Panc1 (cell line): ENCODE measurements at regions not wholly inside any gene's neighbourhood (a gene's known extent, or its start where the extent isn't known, plus 50 kb on each side); places are given as distances from the start of the nearest gene placed in this dataset.

Experiments
- ATAC-seq: fragments of 200-7000 bp; cut with Tn5 transposase; 2 replicates; pipeline ENCODE4 v1.9.1; 2020; ENCODE audit warnings: mild to moderate bottlenecking, moderate library complexity
- BruUV-seq: library from RNA; stranded (reverse); fragments of 400-500 nt; replicated peaks from 2 replicates; lab custom pipeline; 2021; lab: Mats Ljungman, UMichigan
- CTCF ChIA-PET: fragments of 300-600 bp; sonication (Branson Sonifier 250); formaldehyde crosslinking; loops from one replicate; lab custom pipeline; 2022; ENCODE audit warnings: antibody characterized with exemption; lab: Charles Lee
- POLR2A ChIA-PET: fragments of 300-600 bp; sonication (Branson Sonifier 250); formaldehyde crosslinking; loops from one replicate; lab custom pipeline; 2022; ENCODE audit warnings: antibody characterized with exemption; lab: Charles Lee
- DNase-seq: peaks from one replicate; pipeline ENCODE4 v3.0.0-alpha.2; 2010; ENCODE audit warnings: low read depth, low spot score
- H3K27ac ChIP-seq: 2 replicates; pipeline ENCODE4 v1.5.1; 2011; ENCODE audit warnings: mild to moderate bottlenecking, low read length, inconsistent platforms
- H3K27me3 ChIP-seq: fragments of 200-500 bp; sonication (Bioruptor generic); 2 replicates; pipeline ENCODE4 v1.6.0; 2014; ENCODE audit warnings: low read length, inconsistent platforms; ENCODE audit not compliant: control insufficient read depth, insufficient read depth
- H3K36me3 ChIP-seq: fragments of 200-500 bp; sonication (Bioruptor generic); 2 replicates; pipeline ENCODE4 v1.5.1; 2014; ENCODE audit warnings: inconsistent platforms, mild to moderate bottlenecking, low read length, moderate library complexity; ENCODE audit not compliant: control insufficient read depth, insufficient read depth
- H3K4me1 ChIP-seq: 2 replicates; pipeline ENCODE4 v1.5.1; 2011; ENCODE audit warnings: inconsistent platforms, mild to moderate bottlenecking, low read length, moderate library complexity; ENCODE audit not compliant: control insufficient read depth, insufficient read depth
- H3K4me3 ChIP-seq, 2 experiments: 2 replicates each; pipeline ENCODE4 v1.5.1; 2011 to 2012; ENCODE audit warnings: low read depth in 2 of 2, low read length in 2 of 2, mild to moderate bottlenecking in 2 of 2, inconsistent platforms in 1 of 2, moderate library complexity in 1 of 2
- H3K9me3 ChIP-seq: fragments of 200-500 bp; sonication (Bioruptor generic); 2 replicates; pipeline ENCODE4 v1.5.1; 2014; ENCODE audit warnings: low read depth, mild to moderate bottlenecking, inconsistent platforms, low read length, moderate library complexity; ENCODE audit not compliant: control insufficient read depth, insufficient read depth
- POLR2AphosphoS5 ChIP-seq: IDR thresholded peaks from 2 replicates; pipeline ENCODE4 v1.6.1; 2012; ENCODE audit warnings: mild to moderate bottlenecking, low read depth, low read length, moderate library complexity
- SIN3A ChIP-seq: IDR thresholded peaks from 2 replicates; pipeline ENCODE4 v1.6.1; 2012; ENCODE audit warnings: low read depth, mild to moderate bottlenecking, low read length, moderate library complexity, borderline replicate concordance; ENCODE audit not compliant: insufficient read depth
- TCF7L2 ChIP-seq: IDR thresholded peaks from 2 replicates; pipeline ENCODE4 v1.6.1; 2011; ENCODE audit warnings: mild to moderate bottlenecking, low read depth, low read length, inconsistent platforms
- in situ Hi-C: cut with HindIII; loops from 2 replicates; pipeline ENCODE4 v1.10.0; 2016; ENCODE audit warnings: low sequenced_read_pairs, low pct_unique_long_range_greater_than_20kb
- intact Hi-C: fragments of 100-400 bp; cut with micrococcal nuclease; formaldehyde crosslinking; loops from one replicate; pipeline ENCODE4 v1.10.0; 2022; ENCODE audit not compliant: unreplicated experiment
- TF ChIP-seq, protein P1 (sequence below), 2 experiments: IDR thresholded peaks; 2 replicates each; pipeline ENCODE4 v1.6.1; 2011 to 2012; ENCODE audit warnings: low read depth in 2 of 2, control low read depth in 1 of 2, low read length in 1 of 2, mild to moderate bottlenecking in 1 of 2, moderate library complexity in 1 of 2; ENCODE audit not compliant: insufficient read depth in 1 of 2
- TF ChIP-seq, protein P2 (sequence below): fragments of 450-650 bp; IDR thresholded peaks from 2 replicates; pipeline ENCODE4 v1.5.1; 2017; ENCODE audit warnings: mild to moderate bottlenecking

DNA sequence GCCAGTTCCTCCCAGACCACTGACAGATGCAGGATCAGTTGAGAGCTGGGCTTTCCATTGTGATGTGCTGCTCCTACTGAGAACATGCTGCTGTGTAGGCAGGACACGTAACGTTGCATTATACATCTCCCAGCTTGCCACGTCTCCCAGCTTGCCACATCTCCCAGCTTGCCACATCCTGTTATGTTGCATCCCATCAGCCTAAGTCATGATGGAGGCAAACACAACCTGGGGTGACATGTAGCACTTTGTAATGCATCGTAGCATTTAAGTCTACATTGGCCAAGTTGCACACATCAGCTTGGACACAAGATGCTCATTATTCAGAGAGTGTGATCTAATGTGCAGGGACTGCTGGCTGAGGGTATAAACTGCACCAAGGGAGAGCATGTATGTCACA, 73.3 kb upstream of the CHCHD3 start:
- H3K27me3 ChIP-seq: no peaks in the 10 kb centered on the region; the same call in 1 of the 2 replicates
- H3K9me3 ChIP-seq: no peaks in the 10 kb centered on the region
- no peak for DNase-seq
- intact Hi-C loops: no loop called here
- in situ Hi-C loops: no loop called here
- H3K36me3 ChIP-seq: no peaks in the 10 kb centered on the region
- CTCF ChIA-PET: no interaction called here
- POLR2A ChIA-PET: no interaction called here
- no peak overlapping the region for H3K27ac ChIP-seq
- no TSS peak for BruUV-seq
- H3K4me3 ChIP-seq: no peak overlapping the region
- no peak for ATAC-seq
- no peak for TF ChIP-seq TCF7L2
- TF ChIP-seq POLR2AphosphoS5: no peak
- TF ChIP-seq, protein P1, sequence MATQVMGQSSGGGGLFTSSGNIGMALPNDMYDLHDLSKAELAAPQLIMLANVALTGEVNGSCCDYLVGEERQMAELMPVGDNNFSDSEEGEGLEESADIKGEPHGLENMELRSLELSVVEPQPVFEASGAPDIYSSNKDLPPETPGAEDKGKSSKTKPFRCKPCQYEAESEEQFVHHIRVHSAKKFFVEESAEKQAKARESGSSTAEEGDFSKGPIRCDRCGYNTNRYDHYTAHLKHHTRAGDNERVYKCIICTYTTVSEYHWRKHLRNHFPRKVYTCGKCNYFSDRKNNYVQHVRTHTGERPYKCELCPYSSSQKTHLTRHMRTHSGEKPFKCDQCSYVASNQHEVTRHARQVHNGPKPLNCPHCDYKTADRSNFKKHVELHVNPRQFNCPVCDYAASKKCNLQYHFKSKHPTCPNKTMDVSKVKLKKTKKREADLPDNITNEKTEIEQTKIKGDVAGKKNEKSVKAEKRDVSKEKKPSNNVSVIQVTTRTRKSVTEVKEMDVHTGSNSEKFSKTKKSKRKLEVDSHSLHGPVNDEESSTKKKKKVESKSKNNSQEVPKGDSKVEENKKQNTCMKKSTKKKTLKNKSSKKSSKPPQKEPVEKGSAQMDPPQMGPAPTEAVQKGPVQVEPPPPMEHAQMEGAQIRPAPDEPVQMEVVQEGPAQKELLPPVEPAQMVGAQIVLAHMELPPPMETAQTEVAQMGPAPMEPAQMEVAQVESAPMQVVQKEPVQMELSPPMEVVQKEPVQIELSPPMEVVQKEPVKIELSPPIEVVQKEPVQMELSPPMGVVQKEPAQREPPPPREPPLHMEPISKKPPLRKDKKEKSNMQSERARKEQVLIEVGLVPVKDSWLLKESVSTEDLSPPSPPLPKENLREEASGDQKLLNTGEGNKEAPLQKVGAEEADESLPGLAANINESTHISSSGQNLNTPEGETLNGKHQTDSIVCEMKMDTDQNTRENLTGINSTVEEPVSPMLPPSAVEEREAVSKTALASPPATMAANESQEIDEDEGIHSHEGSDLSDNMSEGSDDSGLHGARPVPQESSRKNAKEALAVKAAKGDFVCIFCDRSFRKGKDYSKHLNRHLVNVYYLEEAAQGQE (IDR thresholded peaks at IDR 0.05; ENCODE audit: insufficient read depth in 1 of 2, low read depth in 2 of 2, low read length in 1 of 2): no peak
- no peak for TF ChIP-seq SIN3A
- TF ChIP-seq, protein P2, sequence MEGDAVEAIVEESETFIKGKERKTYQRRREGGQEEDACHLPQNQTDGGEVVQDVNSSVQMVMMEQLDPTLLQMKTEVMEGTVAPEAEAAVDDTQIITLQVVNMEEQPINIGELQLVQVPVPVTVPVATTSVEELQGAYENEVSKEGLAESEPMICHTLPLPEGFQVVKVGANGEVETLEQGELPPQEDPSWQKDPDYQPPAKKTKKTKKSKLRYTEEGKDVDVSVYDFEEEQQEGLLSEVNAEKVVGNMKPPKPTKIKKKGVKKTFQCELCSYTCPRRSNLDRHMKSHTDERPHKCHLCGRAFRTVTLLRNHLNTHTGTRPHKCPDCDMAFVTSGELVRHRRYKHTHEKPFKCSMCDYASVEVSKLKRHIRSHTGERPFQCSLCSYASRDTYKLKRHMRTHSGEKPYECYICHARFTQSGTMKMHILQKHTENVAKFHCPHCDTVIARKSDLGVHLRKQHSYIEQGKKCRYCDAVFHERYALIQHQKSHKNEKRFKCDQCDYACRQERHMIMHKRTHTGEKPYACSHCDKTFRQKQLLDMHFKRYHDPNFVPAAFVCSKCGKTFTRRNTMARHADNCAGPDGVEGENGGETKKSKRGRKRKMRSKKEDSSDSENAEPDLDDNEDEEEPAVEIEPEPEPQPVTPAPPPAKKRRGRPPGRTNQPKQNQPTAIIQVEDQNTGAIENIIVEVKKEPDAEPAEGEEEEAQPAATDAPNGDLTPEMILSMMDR: no peak
- no peaks in the 10 kb centered on the region for H3K4me1 ChIP-seq

DNA sequence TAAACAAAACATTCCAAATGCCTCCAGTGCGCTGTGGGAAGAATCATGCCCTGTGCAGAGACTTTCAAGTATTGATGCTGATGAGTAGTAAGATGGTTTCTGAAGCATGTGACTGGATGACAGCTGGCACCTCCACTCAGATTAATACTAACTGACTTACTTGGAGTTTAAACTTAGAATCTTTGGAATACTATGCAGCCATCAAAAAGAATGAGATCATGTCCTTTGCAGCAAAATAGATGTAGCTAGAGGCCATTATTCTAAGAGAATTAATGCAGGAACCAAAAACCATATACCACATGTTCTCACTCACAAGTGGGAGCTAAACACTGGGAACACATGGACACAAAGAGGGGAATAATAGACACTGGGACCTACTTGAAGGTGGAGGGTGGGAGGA, 73.8 kb upstream of the CHCHD3 start:
- TF ChIP-seq, protein P2: no peak
- TF ChIP-seq TCF7L2 (no peak), SIN3A (no peak), POLR2AphosphoS5 (no peak)
- TF ChIP-seq, protein P1 (IDR thresholded peaks at IDR 0.05; ENCODE audit: insufficient read depth in 1 of 2, low read depth in 2 of 2, low read length in 1 of 2): no peak
- Histone ChIP-seq H3K9me3 (no peaks in the 10 kb centered on the region), H3K36me3 (no peaks in the 10 kb centered on the region), H3K27ac (no peak overlapping the region), H3K4me3 (no peak overlapping the region), H3K4me1 (no peaks in the 10 kb centered on the region), H3K27me3 (no peaks in the 10 kb centered on the region; the same call in 1 of the 2 replicates)
- ChIA-PET CTCF (no interaction called here), POLR2A (no interaction called here)
- in situ Hi-C loops (no loop called here), intact Hi-C loops (no loop called here)
- ATAC-seq (no peak), DNase-seq (no peak)
- no TSS peak for BruUV-seq
